NCI-H446 treated with DMSO at 0.1 percent for 48 hours (cell line): ENCODE measurements at regions not wholly inside any gene's neighbourhood (a gene's known extent, or its start where the extent isn't known, plus 50 kb on each side); places are given as distances from the start of the nearest gene placed in this dataset.
"Not testable (repeated sequence)": the region's sequence is repeated elsewhere in the genome, so short reads cannot be mapped to it uniquely, and the experiment has no call there.

Experiments used
- DNase-seq: peaks from one replicate; lab custom pipeline; 2025; lab: John Stamatoyannopoulos, UW

DNA sequence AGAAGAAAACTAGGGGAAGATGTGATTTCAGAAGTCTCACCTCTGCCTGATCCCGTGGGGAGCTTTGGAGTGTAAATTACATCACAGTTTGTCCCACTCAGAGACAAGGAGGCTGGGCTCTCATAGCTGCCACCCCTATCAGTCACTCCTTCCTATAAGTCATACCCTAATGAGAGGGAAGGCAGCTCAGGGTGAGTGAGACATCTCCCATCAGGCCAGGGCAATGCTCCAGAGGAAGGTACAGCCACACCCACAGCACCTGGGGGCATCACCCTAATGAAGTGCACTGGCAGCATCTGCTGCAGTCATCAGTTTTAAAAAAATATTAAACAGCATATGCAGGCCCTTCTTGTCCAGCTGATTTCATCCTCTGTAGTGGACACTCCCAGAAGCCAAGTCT lies 223.1 kb upstream of the NBPF12 start:
- not testable (repeated sequence) for DNase-seq

DNA sequence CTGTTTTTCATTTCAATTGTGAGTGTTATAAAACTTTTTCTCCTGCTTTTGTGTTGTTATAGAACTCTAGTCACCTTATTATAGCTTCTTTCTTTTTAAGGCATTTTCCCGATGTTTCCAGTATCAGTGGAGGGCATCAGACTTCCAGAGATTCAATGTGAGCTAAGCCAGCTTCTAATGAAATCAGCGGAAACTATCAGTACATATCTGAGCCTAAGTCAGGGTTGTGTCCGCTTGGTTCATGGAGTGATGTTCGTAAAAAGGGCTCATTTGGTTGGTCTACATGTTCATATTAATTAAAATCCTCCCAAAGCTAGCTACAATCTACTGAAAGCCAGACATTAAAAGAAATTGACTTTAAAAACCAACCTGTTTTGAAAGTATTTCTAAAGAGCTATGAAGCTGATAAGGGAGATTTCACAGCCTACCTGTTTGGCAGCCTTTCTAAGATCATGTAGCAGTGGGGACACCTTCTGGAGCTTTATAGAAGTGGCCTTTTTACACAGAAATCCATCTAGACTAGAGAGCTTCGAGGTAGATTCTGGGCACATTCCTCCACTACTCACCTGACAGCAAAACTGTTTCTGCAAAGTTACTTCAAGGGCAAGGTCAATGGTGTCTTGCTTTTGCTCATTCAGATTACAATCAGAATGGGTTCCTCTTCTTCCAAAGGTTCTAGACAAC lies 227.1 kb upstream of the NBPF12 start:
- peak; percentile 12 for DNase-seq

DNA sequence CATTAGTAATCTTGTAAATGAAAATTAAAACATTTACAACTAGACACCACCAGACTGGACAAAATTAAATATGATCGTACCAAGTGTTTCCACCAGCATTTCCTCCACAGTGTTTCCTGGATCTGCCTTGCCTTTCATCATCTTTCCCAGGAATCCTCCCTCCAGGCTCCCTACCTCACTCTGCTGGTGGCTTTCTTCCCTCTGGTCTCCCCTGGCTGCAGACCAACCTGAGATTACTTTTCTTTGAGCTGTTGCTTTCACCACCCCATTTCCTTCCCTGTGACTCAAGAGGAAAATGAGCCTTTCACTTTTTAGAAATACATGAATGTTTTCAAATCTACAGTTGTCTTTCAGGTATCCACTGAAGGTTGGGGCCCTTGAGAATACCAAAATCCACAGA lies 228.8 kb upstream of the NBPF12 start:
- DNase-seq, result not testable (repeated sequence)

DNA sequence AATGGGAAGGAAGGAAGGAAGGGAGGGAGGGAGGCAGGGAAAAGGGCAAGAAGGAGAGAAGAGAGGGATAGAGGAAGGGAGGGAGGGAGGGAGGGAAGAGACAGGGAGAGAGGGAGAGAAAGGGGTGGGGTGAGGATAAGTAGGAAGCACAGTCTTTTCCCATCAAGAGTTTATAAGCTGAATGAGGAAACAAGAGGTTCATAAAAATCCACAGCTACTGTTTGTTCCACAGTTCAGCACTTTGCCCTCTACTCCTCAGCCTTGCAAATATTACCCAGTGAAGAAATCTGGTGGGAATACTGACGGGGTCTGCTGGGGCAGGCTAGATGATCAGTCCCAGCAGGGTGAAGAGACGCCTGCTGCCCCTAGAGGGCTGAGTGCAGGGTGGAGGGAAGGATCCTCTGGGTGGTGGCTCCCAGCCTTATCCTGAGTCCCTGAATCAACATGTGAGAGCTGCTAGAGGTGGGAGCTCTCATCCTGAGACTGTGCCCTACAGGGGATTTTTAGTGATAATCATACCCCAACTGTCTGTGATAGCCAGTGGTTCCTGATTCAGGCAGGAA lies 233.9 kb upstream of the NBPF12 start:
- DNase-seq, result not testable (repeated sequence)

DNA sequence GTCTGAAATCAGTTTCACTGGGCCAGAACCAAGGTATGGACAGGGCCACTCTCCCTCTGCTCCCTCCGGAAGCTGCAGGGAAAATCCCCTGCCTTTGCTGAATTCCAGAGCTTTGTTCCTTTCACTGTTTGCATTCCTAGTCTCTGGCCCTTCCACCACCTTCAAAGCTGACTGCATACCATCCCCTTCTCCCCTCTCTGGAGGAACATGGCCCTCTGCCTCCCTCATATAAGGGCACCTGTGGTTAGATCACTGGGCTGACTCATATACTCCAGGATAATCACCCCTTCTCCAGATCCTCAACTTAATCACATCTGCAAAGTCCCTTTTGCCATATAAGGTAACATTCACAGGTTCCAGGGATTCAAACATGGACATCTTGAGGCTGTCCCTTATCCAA lies 236.8 kb upstream of the NBPF12 start:
- DNase-seq, result not testable (repeated sequence)

DNA sequence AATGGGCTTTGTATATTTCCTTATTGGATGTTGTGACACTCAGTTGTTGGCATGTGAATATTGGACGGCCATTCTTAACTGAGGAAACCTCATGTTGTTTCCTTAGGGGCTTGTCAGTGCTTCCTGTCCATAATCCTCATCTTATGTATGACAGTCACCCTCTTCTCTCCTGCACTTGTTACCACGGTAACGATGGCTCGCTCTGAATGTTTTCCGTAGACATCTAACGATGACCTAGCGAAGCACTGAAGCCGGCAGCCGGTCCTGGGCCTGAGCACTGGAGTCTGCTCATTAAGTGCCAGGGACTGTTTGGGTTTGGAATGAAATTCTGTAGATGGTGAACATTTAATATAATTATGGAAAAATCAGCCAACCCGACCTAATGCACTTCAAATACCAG lies 242.7 kb upstream of the NBPF12 start:
- not testable (repeated sequence) for DNase-seq

DNA sequence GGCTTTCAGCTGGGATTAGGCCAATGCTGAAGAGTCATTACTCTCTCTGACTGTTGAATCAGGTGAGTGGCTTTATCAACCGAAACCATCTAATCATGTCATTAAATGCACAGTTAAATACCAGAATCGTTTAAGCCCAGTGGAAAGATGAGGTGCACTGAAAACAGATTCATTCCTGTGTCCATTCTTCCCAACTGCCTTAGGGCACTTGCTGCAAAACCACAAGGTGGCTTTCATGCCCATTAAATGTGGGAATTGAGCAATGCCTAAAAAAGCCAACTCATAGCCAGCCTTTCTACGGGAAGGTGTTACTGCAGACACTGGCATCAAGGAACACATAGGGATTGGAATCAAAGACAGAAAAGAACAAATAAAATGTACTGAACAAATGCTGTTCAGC lies 246.3 kb upstream of the NBPF12 start:
- not testable (repeated sequence) for DNase-seq

DNA sequence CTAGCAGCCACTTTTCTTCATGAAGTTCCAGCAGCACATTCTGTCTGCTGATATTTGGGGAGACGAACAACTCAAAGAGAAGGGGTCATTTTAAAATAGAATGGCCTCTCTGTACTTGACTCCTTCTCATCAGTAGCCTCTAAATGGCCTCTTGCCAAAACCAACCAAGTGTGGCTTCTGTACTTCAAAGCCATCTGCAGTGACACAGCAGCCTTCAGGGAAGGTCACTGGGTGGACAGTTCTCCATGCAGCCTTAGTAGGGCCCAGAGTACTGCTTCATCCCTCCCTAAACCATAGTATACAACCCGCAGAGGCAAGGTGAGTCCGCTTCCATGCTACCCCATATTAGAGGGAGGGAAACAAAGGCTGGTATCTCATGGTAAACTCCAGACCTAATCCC lies 249.2 kb upstream of the NBPF12 start:
- not testable (repeated sequence) for DNase-seq

DNA sequence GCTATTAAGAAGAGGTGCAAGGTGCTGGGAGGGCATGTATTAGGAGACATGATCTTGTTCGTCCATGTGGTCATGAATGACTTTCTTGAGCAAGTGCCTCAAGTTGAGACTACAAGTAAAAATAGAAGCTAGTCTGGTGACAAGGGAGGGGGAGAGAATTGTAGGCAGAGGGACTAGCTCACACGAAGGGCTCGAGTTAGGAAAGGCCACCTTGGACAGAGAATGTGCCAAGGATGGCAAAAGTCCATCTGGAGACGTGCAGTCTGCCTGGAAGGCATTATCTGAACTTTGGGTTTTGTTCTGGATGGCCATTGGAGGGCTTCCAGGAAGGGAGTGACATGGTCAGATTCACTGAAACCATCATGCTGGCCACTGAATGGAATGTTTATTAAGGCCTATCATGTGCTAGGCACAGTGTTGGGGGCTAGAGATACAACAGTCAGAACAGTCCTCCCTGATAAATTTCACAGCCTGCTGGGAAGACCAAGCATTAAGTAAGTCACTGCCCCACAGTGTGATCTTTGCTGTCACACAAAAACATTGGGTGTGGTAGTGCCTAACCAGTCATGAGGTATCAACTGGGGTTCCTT lies 251.3 kb upstream of the NBPF12 start:
- DNase-seq, result not testable (repeated sequence)

DNA sequence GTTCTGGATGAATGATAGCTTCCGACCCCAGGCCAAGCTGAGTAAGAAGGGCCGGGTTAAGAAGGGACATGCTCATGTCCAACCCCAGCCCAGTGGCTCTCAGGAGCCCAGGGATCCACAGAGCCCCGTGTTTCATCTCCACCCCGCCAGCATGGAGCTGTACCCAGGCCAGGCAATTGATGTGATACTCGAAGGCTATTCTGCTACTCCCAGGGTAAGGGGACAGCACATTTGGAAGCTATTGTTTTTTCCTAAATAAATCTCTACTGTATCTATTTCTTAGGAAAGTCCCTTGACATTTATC lies 255.0 kb upstream of the NBPF12 start:
- not testable (repeated sequence) for DNase-seq

DNA sequence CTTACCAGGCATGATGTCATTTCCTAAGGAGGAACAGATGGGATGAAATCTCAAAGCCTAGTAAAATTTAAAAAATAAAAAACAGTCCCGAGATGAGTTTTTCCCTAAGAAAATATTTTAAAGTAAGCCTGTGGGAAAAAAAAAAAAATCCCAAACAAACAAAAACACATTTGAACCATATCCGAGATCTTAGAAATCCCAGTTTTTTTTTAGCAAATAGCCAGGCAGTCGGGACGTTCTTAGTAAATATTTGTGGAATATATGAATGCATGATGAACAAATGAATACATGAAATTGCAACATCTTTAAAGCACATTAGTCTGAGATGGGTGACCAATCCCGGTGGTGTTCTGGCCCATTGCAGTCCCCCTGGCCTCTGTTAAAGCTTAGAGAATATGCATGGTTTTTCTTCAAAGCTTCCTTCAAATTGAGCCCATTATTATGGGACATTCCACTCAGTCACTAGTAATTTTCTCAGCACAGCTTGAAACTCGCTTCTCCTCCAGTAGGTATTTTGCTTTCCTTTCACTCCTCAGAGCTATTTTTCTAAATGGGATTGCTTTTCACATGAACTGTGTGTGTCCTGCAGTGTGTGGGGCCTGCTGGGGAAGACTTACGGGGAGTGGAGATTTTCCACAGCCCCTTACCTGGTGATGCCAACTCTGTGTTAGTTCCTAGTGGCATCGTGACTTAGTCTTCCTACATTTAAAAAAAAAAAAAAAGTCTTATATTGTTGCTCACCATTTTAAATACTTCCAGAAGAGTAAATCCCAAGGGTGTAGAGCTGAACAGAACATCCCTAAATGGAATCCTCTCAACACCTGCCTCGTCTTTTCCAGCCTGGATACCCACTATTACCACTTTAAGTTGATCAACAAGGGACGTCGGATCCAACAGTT lies 255.6 kb upstream of the NBPF12 start:
- not testable (repeated sequence) for DNase-seq

DNA sequence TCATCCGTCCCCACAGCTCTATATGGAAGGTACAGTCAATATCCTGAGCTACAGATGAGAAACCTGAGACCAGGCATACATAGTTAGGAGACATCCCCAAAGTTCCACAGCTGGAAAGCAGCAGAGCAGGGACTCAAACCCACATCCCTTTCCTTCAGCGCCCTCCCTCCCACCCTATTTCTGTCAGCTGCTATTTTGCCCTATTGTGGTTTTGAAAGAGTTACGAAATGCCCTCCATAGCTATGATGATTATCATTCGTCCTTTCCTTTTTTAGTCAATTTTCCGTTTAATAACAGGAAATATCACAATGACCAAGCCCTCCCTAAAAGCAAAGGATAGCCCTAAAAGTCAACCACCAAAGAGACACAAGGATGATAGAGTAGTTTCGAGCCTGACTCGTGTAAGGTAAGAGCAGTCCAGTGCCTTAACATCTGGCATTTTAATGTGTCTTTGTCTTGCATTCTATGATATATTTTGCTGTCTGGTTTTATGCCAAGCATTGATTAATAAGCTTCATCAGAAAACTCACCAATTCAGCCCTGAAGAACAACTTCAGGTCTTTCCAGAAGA lies 264.3 kb upstream of the NBPF12 start:
- DNase-seq, result not testable (repeated sequence)

DNA sequence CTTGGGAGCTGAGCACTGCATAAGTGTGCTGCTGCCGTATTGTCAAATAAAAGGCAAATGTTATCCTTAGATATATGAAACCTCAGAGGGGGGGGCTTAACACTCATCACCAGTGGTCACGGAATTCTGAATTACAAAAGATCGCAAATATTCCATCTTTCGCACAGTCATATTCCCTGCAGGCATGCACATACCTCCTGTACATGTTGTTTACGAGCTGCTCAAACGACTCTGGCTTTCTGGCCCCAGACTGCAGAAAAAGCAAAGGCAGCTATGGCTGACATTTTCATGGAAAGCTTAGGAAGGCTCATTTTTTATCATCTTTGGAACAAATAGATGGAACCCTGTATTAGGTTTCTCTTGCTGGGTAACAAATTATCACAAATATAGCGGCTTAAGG lies 265.5 kb upstream of the NBPF12 start:
- DNase-seq, result not testable (repeated sequence)

DNA sequence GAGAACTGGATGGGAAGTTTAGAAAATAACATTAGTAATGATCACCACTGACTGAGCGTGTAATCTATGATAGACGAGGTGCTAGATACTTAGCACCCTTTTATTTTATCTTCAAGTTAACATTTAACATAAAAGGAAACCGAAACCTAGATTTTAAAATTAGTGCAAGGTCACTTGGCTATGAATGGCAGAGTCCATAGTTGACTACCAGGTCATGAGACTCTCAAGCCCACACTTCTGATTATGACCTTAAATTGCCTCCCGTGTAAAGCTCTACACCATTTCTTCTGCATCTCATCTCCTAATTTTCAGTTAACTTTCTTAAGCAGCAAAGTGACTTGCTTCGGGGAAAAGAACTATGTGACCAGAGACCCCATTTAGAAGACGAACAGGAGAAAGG lies 266.5 kb upstream of the NBPF12 start:
- not testable (repeated sequence) for DNase-seq

DNA sequence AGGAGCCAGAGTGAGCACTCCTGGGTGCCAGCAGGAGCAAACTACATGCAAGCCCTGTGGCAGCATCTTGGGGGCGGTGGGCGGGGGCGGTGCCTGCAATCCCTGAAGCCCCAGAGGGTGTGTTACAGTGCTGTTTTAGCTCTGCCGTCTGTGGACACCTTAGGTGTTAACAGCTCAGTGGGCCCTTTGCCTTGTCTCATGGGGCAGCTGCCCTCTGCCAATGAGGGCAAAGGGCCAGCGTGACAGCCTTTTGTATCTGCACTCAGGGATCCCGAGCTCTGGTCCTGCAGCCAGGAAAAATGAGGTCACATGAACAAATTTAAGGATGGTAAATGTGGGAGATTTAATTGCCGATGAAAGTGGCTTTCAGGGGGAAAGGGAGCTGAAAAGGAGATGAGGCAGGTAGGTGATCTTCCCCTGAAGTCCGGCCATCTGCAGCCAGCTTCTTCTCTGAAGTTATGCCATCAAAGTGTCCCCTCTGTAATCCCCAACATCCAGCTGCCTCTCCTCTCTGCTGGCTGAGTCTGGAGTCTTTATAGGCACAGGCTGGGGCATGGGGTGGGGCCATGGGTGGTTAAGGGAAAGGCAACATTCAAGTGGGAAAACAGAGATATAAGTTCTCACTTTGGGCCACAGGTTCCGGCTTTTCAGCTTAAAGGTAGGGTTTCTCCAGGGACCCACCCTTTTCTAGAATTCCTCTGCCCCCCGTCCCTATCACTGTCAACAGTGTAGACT lies 267.1 kb upstream of the NBPF12 start:
- DNase-seq, result not testable (repeated sequence)

DNA sequence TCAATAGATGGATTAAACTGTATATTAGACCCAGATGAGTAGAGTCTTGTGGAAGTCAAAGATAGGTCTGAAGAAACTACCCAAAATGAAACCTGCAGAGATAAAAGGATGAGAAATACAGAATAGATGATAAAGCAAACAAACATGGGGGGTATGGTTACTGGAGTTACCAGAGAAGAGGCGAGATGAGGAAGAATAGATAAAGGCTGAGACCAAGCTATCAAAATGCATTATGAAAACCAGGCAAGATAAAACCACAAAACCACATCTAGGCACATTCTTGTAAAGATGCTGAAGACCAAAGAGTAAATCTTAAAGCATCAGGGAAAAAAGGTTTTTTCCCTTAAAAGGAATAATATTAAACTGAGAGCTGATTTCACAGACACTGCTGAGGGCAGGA lies 271.8 kb upstream of the NBPF12 start:
- DNase-seq, result not testable (repeated sequence)

DNA sequence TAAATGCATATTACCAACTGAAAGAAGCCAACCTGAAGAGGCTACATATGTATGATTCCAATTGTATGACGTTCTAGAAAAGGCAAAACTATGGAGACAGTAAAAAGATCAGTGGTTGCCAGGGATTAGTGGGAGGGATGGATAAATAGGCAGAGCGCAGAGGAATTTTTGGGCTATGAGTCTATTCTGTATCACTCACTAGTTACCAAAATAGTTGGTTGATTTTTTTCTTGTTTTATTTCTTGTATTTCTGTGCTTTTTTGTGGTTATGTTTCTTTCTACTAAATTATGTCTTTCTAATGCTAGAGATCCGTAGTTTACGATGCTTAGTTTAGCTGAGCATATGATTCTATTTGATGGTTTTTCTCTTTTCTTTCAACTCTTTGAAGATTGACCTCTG lies 277.9 kb upstream of the NBPF12 start:
- DNase-seq, result not testable (repeated sequence)

DNA sequence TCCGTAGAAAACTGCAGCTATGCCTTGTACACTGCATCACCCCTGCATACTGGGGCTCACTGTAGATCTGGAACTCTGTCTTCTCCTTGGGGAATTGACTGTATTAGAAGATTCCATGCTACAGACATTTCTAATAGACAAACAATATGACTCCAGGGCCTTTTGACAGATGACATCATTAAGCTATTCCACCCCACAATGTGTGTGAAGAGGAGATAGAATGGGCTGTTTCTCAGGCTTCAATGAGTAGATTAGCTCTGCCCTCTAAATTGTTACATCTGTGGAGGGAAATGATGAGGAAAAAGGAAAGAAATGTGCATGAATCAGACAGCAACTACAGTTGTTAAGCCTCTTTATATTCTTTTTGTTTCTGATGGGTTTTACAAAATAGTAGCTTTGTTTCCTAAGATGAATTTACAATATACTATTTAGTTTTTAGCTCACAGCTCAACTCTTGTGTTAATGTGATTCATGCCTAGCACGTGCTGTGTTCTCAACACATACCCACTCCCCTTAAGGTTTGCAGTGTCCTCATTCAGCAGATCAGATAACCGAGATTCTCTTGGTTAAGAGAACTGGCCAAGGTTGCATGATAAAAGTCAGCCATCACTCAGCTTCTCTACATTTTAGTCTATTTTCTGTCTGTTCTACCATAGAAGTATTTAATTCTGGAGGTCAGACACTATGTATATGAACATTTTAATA lies 281.6 kb upstream of the NBPF12 start:
- DNase-seq, result not testable (repeated sequence)

DNA sequence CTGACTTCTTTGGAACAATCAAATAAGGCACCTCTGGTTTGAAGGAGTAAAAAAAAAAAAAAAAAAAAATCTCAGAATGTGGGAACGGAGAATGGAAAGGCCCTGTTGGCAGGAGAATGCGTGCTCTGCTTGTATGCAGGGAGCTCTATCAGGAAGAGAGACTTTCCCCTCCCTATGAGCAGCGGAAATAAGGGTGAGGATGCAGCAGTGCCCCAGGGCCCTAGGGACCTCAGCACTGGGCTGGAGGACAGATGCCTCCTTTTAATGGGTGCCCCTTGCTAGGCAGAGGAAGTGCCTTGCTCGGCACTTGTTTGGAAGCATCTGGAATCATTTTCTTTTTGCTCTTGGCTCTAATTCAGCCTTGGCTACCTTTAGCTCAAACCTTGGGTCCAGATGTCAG lies 283.4 kb upstream of the NBPF12 start:
- DNase-seq, result not testable (repeated sequence)

DNA sequence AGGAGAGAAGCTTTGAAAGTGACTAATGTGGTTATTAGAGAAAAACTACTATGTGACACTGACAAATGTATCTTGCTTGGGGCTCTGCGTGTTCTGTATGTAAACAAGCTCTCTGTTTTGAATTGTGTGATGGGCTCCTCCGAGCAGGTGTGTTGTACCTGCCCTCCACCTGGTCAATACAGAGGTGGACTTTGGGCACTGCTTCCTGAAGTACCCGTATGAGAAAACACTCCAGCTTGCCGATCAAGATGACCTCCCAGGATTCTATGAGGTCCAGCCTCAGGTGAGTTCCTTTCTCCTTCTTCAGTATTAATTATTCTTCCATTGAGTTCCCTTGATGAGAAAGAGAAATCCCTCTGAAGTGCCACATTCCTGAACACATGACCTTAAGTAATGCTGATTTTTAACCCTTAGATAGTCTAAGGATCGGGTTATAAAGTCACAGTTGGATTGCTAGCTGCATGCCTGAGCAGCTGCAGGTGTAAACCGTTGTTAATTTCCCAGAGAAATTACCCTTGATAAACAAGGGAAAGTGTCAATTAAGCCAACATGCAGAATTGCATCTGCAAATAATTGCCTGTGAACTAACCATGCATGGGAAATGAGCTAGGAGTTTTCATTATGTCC lies 292.0 kb upstream of the NBPF12 start:
- DNase-seq, result not testable (repeated sequence)
